RPMI7951 (cell line): ENCODE measurements at regions not wholly inside any gene's neighbourhood (a gene's known extent, or its start where the extent isn't known, plus 50 kb on each side); places are given as distances from the start of the nearest gene placed in this dataset.
A peak's percentile ranks its signal among the peaks of the same experiment; 100 is the strongest.
"Not testable (repeated sequence)": the region's sequence is repeated elsewhere in the genome, so short reads cannot be mapped to it uniquely, and the experiment has no call there.

ENCODE experiments used
- DNase-seq: peaks from one replicate; pipeline ENCODE4 v3.0.0-alpha.2; 2012; ENCODE audit warnings: low read depth

- no peak for DNase-seq
Observed at GRCh38 chr2:236825989-236826510, 256.4 kb downstream of the ACKR3 start.

DNA sequence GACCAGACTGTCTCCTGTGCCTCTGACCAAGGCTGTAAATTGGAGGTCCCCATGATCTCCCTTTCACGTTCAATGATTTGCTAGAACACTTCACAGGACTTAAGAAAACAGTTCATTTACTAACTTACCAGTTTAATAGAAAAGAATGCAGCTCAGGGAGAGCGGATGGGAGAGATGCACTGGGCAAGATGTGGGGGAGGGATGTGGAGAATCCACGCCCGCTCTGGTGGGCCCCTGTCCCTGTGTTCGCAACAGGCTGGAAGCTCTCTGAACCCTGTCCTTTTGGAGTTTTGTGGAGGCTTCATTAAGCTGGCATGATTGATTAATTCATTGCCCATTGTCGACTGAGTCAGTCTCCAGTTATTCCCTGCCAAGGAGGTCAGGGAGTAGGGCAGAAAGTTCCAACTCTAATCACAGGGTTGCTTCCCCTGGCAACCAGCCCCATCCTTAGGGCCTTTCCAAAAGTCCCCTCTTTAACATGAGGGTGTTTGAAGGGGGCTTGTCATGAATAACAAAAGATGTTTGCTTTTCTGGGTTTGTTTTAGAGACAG lies 257.1 kb downstream of the ACKR3 start:
- no peak for DNase-seq

GRCh38 chr2:236827997-236828396 lies 257.7 kb upstream of the COPS8 start:
- DNase-seq = no peak

DNA sequence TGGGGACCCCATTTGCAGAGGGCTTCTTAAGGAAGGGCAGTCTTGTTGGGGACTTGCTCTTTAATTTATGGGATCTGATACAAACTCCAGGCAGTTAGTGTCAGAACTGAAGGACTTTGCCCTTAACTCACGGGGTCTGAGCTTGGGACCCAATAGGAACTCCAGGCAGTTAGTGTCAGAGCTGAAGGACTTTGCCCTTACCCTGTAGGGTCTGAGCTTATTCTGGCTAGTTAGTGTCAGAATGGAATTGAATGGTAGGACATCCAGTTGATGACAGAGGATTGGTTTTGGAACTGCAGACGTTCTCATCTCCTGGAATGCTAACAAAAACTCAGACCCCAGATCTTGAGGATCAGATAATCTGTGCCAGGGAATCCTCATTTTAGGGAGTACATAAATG lies 256.9 kb upstream of the COPS8 start:
- no peak for DNase-seq

DNA sequence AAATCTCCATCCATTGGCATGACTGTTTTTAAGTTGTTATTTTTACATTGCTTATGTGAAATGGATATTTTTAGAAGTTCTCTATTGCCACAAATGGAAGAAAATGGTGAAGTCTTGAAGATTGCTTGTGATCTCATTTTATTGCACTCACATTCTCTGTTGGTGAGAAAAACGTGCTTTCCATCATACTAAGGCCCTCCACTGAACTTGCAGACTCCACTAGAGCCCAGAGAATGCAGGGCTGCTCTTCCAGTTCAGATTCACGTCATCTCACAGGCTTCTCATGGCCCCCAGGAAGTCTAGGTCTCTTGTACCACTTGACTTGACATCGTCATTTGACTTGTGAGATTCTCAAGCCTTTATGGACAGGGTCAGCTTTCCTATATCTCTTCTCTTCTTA lies 254.8 kb upstream of the COPS8 start:
- DNase-seq = no peak

DNA sequence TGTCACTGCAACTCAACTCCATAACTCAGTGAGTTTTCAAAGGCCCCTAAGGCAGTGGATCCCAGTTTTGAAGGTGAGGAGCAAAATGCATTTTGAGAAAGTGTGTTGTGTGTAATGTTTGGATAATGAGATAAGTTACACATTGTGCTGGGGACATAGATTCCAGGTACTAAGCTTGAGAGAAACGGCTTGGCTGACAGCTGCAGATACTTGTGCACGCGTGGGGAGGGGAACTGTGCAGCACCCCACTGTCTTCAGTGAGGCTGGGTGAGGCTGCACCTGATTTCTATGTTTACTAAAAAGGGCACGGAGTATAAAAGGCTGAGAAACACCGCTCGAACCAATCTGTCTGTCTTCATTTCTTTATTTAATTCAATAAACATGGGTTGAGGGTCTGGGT lies 254.0 kb upstream of the COPS8 start:
- no peak for DNase-seq

GRCh38 chr2:236833501-236834073 lies 252.1 kb upstream of the COPS8 start:
- DNase-seq = peak; percentile 26

DNA sequence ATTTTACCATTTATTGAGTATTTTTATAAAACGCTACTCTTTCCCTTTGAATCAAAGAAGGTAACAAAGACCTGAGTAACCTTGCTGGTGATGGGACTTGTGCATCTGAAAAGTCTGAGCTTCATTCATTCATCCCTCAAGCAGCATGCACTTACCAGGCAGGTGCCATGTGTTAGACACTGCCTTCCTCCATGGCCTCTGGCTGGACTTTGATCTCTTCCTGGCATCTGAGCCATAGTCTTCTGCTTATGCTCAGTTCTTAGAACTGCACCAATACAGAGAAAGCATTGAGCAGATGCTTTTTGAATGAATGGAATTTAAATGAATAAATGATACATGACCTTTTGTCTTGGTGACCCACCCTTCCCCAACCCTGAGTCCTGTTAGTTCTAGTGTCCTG lies 251.4 kb upstream of the COPS8 start:
- no peak for DNase-seq

GRCh38 chr2:236835307-236836024 lies 250.2 kb upstream of the COPS8 start:
- no peak for DNase-seq

DNA sequence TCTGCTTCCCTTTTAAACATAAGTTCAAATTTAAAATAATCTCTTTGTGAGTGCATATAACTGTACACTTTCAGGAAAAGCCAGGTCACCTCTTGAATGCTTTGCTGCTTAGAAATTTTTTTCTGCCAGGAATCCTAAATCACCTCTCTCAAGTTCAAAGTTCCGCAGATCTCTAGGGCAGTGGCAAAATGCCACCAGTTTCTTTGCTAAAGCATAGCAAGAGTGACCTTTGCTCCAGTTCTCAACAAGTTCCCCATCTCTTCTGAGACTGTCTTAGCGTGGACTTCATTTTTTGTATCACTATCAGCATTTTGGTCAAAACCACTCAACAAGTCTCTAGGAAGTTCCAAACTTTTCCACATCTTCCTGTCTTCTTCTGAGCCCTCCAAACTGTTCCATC lies 249.7 kb upstream of the COPS8 start:
- DNase-seq = not testable (repeated sequence)

DNA sequence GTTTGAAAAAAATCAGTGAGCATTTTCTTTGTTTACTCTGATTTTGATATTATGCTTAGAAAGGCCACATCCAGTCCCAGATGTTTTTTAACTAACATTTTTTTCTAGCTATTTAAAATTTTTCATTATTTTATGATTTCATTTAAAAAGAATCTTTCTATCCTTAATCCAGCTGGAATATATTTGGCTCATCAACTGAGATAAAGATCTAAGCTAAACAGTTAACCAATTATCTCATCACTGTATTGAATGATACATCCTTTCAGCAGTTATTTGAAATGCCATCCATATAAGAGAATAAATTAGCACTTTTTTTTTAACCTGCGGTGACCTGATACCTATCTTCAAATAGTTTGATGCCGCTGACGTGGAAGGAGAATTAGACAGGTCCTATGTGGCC lies 245.5 kb upstream of the COPS8 start:
- DNase-seq = no peak

- no peak for DNase-seq
Observed at GRCh38 chr2:236840857-236841256, 244.8 kb upstream of the COPS8 start.

DNA sequence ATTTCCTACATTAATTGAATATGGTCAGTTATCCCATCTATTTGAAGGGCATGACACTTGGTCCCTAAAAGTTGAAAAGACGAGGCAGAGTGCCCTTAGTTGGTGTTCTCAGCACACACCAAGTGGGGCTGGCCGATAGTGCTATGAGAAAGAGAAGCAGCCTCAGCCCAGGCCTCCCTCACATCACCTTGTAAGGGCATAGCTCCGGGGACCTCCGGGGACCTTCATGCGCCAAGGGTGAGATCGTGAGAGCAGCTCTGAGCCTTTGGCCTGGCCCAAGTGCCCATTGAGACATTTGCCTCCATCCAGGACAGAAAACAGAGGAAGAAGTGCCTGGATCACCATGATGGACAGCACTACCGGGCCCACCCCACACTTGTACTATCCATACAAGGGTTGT lies 244.3 kb upstream of the COPS8 start:
- no peak for DNase-seq

- DNase-seq = no peak
Observed at GRCh38 chr2:236843161-236843968, 242.3 kb upstream of the COPS8 start.

DNA sequence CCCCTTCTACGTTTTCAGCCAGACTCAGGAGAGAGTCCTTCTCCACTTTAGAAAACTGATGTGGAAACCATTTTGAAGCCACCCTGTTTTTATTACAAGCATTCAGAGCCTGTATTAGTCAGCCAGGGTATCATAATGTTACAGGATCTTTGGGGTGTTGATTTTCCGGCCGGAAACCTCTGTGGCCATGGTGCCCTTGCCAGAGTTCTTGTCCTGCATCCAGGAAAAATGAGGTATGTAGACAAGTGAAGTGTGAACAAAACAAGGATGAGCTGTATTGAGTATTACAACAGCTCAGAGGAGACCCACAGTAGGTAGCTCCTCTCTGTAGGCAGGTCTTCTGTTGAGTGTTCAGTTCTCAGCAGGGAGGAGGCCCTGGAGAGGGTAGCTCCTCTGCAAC lies 241.0 kb upstream of the COPS8 start:
- peak; percentile 53 for DNase-seq

DNA sequence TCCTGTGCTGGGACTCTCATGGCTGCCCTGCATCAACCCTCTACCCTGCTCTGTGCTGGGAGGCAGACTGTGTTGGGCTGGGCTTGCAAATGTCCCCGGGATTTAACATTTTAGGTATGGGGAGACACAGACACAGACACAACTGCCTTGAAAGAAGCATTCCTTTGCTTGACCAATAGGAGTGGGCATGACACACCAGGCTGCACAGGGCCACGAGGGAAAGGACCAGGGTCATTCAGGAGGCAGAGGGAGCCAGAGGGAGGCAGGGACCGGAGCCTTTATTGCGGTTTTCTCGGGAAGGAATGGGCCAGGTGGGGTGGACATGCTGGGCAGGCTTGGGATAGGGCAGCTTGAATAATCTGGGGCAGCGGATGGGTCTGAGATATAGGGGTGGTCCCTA lies 238.7 kb upstream of the COPS8 start:
- no peak for DNase-seq

DNA sequence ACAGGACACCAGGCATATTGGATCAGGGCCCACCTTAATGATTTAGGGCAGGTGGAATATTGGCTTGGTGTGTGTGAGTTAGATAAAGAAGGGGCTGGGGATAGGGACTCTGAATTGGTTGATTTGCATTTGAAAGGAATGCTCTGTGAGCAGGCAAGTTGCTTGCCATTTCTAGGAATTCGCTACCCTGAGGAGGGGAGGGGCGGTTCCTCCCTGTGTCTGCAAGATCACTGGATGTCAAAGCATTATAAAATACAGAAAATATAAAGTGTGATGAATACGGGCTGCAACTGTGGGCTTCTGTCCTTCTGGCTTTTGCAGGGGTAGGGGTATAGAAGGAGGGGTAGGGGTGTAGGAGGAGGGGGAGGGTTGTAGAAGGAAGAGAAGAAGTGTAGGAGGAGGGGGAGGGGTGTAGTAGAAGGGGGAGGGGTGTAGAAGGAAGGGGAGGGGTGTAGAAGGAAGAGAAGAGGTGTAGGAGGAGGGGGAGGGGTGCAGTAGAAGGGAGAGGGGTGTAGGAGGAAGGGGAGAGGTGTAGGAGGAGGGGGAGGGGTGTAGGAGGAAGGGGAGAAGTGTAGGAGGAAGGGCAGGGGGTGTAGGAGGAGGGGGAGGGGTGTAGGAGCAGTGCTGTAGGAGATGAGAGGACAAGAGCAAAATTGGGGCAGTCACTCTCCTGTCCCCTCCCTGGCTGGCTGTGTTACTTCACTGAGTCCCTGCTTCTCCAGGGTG lies 238.0 kb upstream of the COPS8 start:
- no peak for DNase-seq

DNA sequence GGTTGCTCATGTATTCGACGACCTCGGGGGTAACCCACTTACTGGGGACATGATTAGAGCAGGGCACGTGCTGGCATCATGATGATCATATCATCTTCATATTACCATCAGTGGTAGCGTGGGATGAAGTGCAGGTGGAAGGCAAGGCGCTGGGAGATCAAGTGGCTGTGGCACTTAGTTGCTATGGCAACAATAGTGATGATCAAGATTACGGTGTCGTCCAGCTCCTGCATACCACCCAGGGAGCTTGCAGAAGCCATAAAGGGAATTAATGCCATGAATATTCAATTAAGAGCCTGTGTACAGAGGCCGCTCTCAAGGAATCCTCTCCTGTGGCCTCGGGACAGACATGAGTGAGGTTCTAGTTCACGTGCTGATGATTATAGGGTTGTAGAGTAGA lies 237.2 kb upstream of the COPS8 start:
- DNase-seq = no peak

DNA sequence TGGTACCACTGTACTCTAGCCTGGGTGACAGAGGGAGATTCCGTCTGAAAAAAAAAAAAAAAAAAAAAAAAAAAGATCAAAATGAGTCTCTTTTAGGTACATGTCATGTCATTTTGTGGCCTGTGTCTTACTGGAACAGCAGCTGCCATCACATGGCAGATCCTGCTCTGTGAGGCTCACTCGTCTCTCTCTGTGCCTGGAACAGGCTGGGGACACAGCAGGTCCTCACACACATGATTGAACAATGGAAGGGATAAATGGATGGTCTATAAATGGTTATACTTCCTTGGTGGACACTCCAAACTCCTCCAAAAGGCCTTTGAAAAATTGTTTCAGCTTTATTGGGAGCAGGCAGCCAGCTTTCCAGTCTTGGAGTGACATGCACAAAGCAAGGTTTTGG lies 236.2 kb upstream of the COPS8 start:
- DNase-seq = no peak

- DNase-seq = no peak
Observed at GRCh38 chr2:236849940-236850339, 235.7 kb upstream of the COPS8 start.

- no peak for DNase-seq
Observed at GRCh38 chr2:236851187-236851586, 234.5 kb upstream of the COPS8 start.
